GM12865 (cell line): ENCODE measurements at regions not wholly inside any gene's neighbourhood (a gene's known extent, or its start where the extent isn't known, plus 50 kb on each side); places are given as distances from the start of the nearest gene placed in this dataset.
"Not testable (repeated sequence)": the region's sequence is repeated elsewhere in the genome, so short reads cannot be mapped to it uniquely, and the experiment has no call there.

ENCODE experiments used
- DNase-seq: peaks from one replicate; pipeline ENCODE4 v3.0.0; 2010; ENCODE audit warnings: low read depth
- H3K4me3 ChIP-seq: 2 replicates; pipeline ENCODE4 v1.5.1; 2011; ENCODE audit warnings: mild to moderate bottlenecking, low read depth, low read length, control low read depth
- CTCF ChIP-seq: IDR thresholded peaks from 2 replicates; pipeline ENCODE4 v1.5.1; 2011; ENCODE audit warnings: low read length, control low read depth, low read depth, inconsistent platforms; ENCODE audit not compliant: insufficient read depth; ENCODE audit errors: missing control alignments

GRCh38 chr10:30534465-30535144, 94.9 kb downstream of the LYZL2 start:
- DNase-seq = peak; percentile 88
- TF ChIP-seq CTCF = peak; percentile 80
- H3K4me3 ChIP-seq = no peak overlapping the region

GRCh38 chr10:30531751-30532530, 97.6 kb downstream of the LYZL2 start:
- no peak for DNase-seq
- H3K4me3 ChIP-seq = no peak overlapping the region
- TF ChIP-seq CTCF = no peak

- DNase-seq = peak; percentile 90
- TF ChIP-seq CTCF = no peak
- H3K4me3 ChIP-seq = peak overlapping the region; percentile 73
Observed at GRCh38 chr10:30529373-30529998, 95.5 kb downstream of the MAP3K8 start.

- no peak for TF ChIP-seq CTCF
- H3K4me3 ChIP-seq = peak overlapping the region; percentile 73; the same call in 1 of the 2 replicates
- peak; percentile 39 for DNase-seq
Observed at GRCh38 chr10:30528429-30528786, 94.4 kb downstream of the MAP3K8 start.

GRCh38 chr10:30527623-30528428, 93.8 kb downstream of the MAP3K8 start:
- TF ChIP-seq CTCF = no peak
- peak; percentile 48 for DNase-seq
- peak overlapping the region; percentile 9; the same call in 1 of the 2 replicates for H3K4me3 ChIP-seq

GRCh38 chr10:30522661-30523078, 88.7 kb downstream of the MAP3K8 start:
- DNase-seq = peak; percentile 29
- H3K4me3 ChIP-seq = not testable (repeated sequence)

GRCh38 chr10:30518907-30519306, 84.9 kb downstream of the MAP3K8 start:
- no peak overlapping the region for H3K4me3 ChIP-seq
- TF ChIP-seq CTCF = no peak

More at GRCh38 chr10:30518907-30519306, 84.9 kb downstream of the MAP3K8 start:
- no peak for DNase-seq
